Activated CD8-positive, alpha-beta memory T cell treated with anti-CD3 and anti-CD28 coated beads for 4 hours (primary cell): ENCODE measurements at regions not wholly inside any gene's neighbourhood (a gene's known extent, or its start where the extent isn't known, plus 50 kb on each side); places are given as distances from the start of the nearest gene placed in this dataset.

Experiments
- DNase-seq, 2 donors: peaks; one replicate each; pipeline ENCODE4 v3.0.0-alpha.2; 2020; ENCODE audit warnings: low read depth in 2 of 2

GRCh38 chr10:10800961-10801360, 216.7 kb upstream of the CELF2 start:
- no peak for DNase-seq

- no peak for DNase-seq
Measured at GRCh38 chr10:10803278-10803677, 214.4 kb upstream of the CELF2 start.

- no peak for DNase-seq
Measured at GRCh38 chr10:10804061-10804460, 213.6 kb upstream of the CELF2 start.

GRCh38 chr10:10804998-10805740, 212.5 kb upstream of the CELF2 start:
- DNase-seq, result no peak

GRCh38 chr10:10807106-10807505, 210.6 kb upstream of the CELF2 start:
- no peak for DNase-seq

GRCh38 chr10:10811562-10811961, 206.1 kb upstream of the CELF2 start:
- DNase-seq, result no peak

GRCh38 chr10:10813656-10814055, 204.0 kb upstream of the CELF2 start:
- no peak for DNase-seq

- no peak for DNase-seq
Measured at GRCh38 chr10:10814069-10814468, 203.6 kb upstream of the CELF2 start.

GRCh38 chr10:10816447-10816846, 201.2 kb upstream of the CELF2 start:
- no peak for DNase-seq

GRCh38 chr10:10817609-10818008, 200.1 kb upstream of the CELF2 start:
- DNase-seq, result no peak

GRCh38 chr10:10818082-10818481, 199.6 kb upstream of the CELF2 start:
- DNase-seq, result no peak

- no peak for DNase-seq
Measured at GRCh38 chr10:10819206-10819856, 198.3 kb upstream of the CELF2 start.

- no peak for DNase-seq
Measured at GRCh38 chr10:10821926-10822325, 195.7 kb upstream of the CELF2 start.

GRCh38 chr10:10824591-10825148, 193.0 kb upstream of the CELF2 start:
- DNase-seq, result no peak

- DNase-seq, result no peak
Measured at GRCh38 chr10:10826125-10826524, 191.5 kb upstream of the CELF2 start.

- DNase-seq, result no peak
Measured at GRCh38 chr10:10828623-10829022, 189.0 kb upstream of the CELF2 start.

- DNase-seq, result no peak
Measured at GRCh38 chr10:10829576-10829975, 188.1 kb upstream of the CELF2 start.

GRCh38 chr10:10830293-10830986, 187.2 kb upstream of the CELF2 start:
- no peak for DNase-seq

- DNase-seq, result no peak
Measured at GRCh38 chr10:10831085-10831484, 186.6 kb upstream of the CELF2 start.

GRCh38 chr10:10833955-10834354, 183.7 kb upstream of the CELF2 start:
- no peak for DNase-seq

GRCh38 chr10:10844251-10844650, 173.4 kb upstream of the CELF2 start:
- no peak for DNase-seq

- DNase-seq, result no peak
Measured at GRCh38 chr10:10845185-10845584, 172.5 kb upstream of the CELF2 start.
